NB4 (cell line): ENCODE measurements at regions not wholly inside any gene's neighbourhood (a gene's known extent, or its start where the extent isn't known, plus 50 kb on each side); places are given as distances from the start of the nearest gene placed in this dataset.
"Not testable (repeated sequence)": the region's sequence is repeated elsewhere in the genome, so short reads cannot be mapped to it uniquely, and the experiment has no call there.

Source experiments
- CTCF ChIP-seq: IDR thresholded peaks from one replicate; pipeline ENCODE4 v1.5.1; 2012; ENCODE audit warnings: low read depth, low read length
- MYC ChIP-seq: IDR thresholded peaks from 2 replicates; pipeline ENCODE4 v1.6.1; 2011; ENCODE audit warnings: low read depth, low read length
- POLR2A ChIP-seq: IDR thresholded peaks from 2 replicates; pipeline ENCODE4 v1.6.1; 2011; ENCODE audit warnings: mild to moderate bottlenecking; ENCODE audit not compliant: insufficient read length; ENCODE audit errors: extremely low read depth

DNA sequence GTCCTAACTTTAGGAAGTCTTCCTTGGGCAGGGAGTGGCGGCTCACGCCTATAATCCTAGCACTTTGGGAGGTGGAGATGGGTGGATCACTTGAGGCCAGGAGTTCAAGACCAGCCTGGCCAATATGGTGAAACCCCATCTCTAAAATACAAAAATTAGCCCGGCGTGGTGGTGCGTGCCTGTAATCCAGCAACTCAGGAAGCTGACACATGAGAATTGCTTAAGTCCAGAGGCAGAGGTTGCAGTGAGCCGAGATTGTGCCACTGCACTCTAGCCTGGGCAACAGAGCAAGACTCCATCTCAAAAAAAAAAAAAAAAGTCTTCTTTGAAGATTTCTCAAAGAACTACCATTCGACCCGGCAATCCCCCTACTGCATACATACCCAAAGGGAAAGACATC, 50.0 kb upstream of the GPCPD1 start:
- not testable (repeated sequence) for TF ChIP-seq CTCF, POLR2A, MYC
